ENCODE measurements at regions not wholly inside any gene's neighbourhood (a gene's known extent, or its start where the extent isn't known, plus 50 kb on each side); places are given as distances from the start of the nearest gene placed in this dataset.

DNA sequence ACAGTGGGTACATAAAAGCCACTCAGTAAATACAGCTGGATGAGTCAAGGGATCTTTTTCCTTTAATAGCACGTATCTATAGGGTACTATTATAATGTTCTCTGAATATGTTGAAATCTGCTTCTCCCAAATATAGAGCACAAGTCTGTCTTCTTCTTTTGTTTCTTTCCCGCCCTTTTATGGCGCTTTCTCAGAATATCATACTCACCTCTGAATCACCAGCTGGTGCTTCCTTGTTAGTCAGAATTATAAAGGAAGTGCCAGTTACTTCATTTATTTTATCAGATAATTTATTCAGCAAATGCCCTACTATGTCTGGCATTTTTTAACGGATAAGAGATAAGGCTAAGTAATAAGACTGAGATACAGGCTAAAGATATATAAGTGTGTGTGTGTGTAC lies 772.9 kb downstream of the SORCS3 start:
- TF ChIP-seq, protein P1, sequence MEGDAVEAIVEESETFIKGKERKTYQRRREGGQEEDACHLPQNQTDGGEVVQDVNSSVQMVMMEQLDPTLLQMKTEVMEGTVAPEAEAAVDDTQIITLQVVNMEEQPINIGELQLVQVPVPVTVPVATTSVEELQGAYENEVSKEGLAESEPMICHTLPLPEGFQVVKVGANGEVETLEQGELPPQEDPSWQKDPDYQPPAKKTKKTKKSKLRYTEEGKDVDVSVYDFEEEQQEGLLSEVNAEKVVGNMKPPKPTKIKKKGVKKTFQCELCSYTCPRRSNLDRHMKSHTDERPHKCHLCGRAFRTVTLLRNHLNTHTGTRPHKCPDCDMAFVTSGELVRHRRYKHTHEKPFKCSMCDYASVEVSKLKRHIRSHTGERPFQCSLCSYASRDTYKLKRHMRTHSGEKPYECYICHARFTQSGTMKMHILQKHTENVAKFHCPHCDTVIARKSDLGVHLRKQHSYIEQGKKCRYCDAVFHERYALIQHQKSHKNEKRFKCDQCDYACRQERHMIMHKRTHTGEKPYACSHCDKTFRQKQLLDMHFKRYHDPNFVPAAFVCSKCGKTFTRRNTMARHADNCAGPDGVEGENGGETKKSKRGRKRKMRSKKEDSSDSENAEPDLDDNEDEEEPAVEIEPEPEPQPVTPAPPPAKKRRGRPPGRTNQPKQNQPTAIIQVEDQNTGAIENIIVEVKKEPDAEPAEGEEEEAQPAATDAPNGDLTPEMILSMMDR (conservative IDR thresholded peaks at IDR 0.05; ENCODE audit: low read depth in 2 of 2), result no peak
- no peak for TF ChIP-seq POLR2AphosphoS5 (IDR thresholded peaks at IDR 0.05; ENCODE audit: low read depth)
- TF ChIP-seq EZH2 (IDR thresholded peaks at IDR 0.05; ENCODE audit: low read depth, unreplicated experiment), result no peak
- TF ChIP-seq, protein P2, sequence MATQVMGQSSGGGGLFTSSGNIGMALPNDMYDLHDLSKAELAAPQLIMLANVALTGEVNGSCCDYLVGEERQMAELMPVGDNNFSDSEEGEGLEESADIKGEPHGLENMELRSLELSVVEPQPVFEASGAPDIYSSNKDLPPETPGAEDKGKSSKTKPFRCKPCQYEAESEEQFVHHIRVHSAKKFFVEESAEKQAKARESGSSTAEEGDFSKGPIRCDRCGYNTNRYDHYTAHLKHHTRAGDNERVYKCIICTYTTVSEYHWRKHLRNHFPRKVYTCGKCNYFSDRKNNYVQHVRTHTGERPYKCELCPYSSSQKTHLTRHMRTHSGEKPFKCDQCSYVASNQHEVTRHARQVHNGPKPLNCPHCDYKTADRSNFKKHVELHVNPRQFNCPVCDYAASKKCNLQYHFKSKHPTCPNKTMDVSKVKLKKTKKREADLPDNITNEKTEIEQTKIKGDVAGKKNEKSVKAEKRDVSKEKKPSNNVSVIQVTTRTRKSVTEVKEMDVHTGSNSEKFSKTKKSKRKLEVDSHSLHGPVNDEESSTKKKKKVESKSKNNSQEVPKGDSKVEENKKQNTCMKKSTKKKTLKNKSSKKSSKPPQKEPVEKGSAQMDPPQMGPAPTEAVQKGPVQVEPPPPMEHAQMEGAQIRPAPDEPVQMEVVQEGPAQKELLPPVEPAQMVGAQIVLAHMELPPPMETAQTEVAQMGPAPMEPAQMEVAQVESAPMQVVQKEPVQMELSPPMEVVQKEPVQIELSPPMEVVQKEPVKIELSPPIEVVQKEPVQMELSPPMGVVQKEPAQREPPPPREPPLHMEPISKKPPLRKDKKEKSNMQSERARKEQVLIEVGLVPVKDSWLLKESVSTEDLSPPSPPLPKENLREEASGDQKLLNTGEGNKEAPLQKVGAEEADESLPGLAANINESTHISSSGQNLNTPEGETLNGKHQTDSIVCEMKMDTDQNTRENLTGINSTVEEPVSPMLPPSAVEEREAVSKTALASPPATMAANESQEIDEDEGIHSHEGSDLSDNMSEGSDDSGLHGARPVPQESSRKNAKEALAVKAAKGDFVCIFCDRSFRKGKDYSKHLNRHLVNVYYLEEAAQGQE (IDR thresholded peaks at IDR 0.05; ENCODE audit: unreplicated experiment), result no peak
- no peak for TF ChIP-seq EZH2phosphoT487 (IDR thresholded peaks at IDR 0.05; ENCODE audit: unreplicated experiment)

Measured in GM23338 (cell line).